WTC11 (cell line): ENCODE measurements at regions not wholly inside any gene's neighbourhood (a gene's known extent, or its start where the extent isn't known, plus 50 kb on each side); places are given as distances from the start of the nearest gene placed in this dataset.

Source experiments
- CREM ChIP-seq: sonication (generic); formaldehyde crosslinking; IDR thresholded peaks from 2 replicates; pipeline ENCODE4 v1.8.1; 2022; ENCODE audit warnings: mild to moderate bottlenecking, missing genetic modification reagents, moderate library complexity
- ZBTB21 ChIP-seq: sonication (generic); formaldehyde crosslinking; IDR thresholded peaks from 2 replicates; pipeline ENCODE4 v1.8.1; 2023; ENCODE audit warnings: mild to moderate bottlenecking, missing genetic modification reagents, borderline replicate concordance

DNA sequence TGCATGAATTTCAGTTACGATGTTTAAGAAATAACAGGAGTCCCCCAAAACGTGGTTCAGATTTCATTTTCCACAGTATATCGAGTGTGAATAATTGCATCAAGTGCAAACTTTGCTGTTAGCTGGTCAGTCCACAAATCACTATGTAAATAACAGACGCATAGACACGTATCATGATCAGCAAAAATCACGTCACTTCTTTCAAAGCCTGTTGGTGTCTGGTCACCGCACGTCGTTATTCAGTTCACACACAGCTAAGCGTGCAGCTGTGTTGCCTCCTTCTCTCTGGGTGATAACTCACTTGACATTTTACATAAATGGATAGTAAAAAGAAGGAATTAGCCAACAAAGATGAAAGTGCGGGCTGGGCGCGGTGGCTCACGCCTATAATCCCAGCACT, 126.8 kb upstream of the MED13L start:
- no peak for TF ChIP-seq ZBTB21 (CRISPR knock-in tag)
- no peak for TF ChIP-seq CREM
